ENCODE measurements at regions not wholly inside any gene's neighbourhood (a gene's known extent, or its start where the extent isn't known, plus 50 kb on each side); places are given as distances from the start of the nearest gene placed in this dataset.
"Not testable (repeated sequence)": the region's sequence is repeated elsewhere in the genome, so short reads cannot be mapped to it uniquely, and the experiment has no call there.

DNA sequence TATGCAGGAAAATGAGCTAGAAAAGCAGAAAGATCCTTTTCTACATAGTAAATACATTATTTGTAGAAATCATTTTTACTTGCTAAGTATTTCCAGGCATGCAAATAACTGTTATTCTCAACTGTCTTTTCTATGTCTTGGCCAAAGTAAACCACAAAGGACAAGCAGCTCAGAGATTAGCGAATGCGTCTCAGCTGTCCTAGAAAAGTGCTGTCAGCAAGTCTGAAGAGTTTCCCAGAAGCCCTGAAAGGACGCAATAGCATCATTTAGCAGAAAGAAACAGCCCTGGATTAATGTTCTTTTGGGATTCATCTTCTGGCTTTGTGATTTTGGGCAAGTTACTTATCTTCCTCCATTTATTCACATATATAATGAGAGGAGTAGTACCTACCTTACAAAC is 100.3 kb downstream of the ZIC1 start:
- no peak overlapping the region for H3K9ac ChIP-seq (ENCODE audit: low read length)
- no peak overlapping the region for H3K4me3 ChIP-seq (ENCODE audit: low read length)
- DNase-seq: no peak
- H3K27ac ChIP-seq (ENCODE audit: low read length): no peak overlapping the region
- H3K79me2 ChIP-seq (ENCODE audit: low read length): no peaks in the 10 kb centered on the region
- no peaks in the 10 kb centered on the region for H3K9me2 ChIP-seq (replicated peaks; ENCODE audit: insufficient read depth, low read length)
- no peaks in the 10 kb centered on the region for H3K27me3 ChIP-seq (ENCODE audit: low read length)
- no peaks in the 10 kb centered on the region for H3K36me3 ChIP-seq (ENCODE audit: insufficient read depth, low read length)
- H4K20me1 ChIP-seq (ENCODE audit: insufficient read depth, low read depth, low read length): no peaks in the 10 kb centered on the region
- no peak overlapping the region for H2AFZ ChIP-seq (ENCODE audit: low read length)
- no peaks in the 10 kb centered on the region; the same call in none of the 2 replicates for H3K9me3 ChIP-seq (ENCODE audit: low read length)
- H3K4me1 ChIP-seq (ENCODE audit: low read length): no peaks in the 10 kb centered on the region
- H3K4me2 ChIP-seq (ENCODE audit: low read depth, low read length, poor library complexity, severe bottlenecking): no peak overlapping the region

DNA sequence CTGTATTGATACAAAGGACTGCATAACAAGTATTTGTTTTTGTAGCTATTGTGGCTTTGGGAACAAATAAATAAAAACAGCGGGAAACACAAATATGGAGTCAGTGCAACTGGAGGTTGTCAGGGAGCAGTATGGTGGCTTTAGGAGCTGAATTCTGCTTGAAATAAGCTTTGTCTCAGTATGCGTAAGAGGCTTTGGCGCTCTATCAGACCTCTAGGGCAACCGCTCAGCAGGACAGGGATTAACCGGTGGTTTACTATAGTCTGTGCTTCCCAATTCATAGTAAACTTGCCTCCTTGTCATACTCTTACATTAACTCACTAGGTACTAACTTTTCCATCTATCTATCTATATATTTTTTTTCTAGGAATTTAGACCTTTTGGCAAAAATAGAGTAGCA is 104.6 kb downstream of the ZIC1 start:
- no peak overlapping the region for H3K4me2 ChIP-seq (ENCODE audit: low read depth, low read length, poor library complexity, severe bottlenecking)
- no peaks in the 10 kb centered on the region for H4K20me1 ChIP-seq (ENCODE audit: insufficient read depth, low read depth, low read length)
- H3K9me3 ChIP-seq (ENCODE audit: low read length): peaks cover 4% of the 10 kb centered on the region
- H2AFZ ChIP-seq (ENCODE audit: low read length): no peak overlapping the region
- no peaks in the 10 kb centered on the region for H3K79me2 ChIP-seq (ENCODE audit: low read length)
- no peak overlapping the region for H3K9ac ChIP-seq (ENCODE audit: low read length)
- no peak overlapping the region for H3K27ac ChIP-seq (ENCODE audit: low read length)
- no peak for DNase-seq
- H3K4me3 ChIP-seq (ENCODE audit: low read length): no peak overlapping the region
- no peaks in the 10 kb centered on the region for H3K27me3 ChIP-seq (ENCODE audit: low read length)
- no peaks in the 10 kb centered on the region for H3K4me1 ChIP-seq (ENCODE audit: low read length)
- H3K9me2 ChIP-seq (replicated peaks; ENCODE audit: insufficient read depth, low read length): no peaks in the 10 kb centered on the region
- no peaks in the 10 kb centered on the region for H3K36me3 ChIP-seq (ENCODE audit: insufficient read depth, low read length)

DNA sequence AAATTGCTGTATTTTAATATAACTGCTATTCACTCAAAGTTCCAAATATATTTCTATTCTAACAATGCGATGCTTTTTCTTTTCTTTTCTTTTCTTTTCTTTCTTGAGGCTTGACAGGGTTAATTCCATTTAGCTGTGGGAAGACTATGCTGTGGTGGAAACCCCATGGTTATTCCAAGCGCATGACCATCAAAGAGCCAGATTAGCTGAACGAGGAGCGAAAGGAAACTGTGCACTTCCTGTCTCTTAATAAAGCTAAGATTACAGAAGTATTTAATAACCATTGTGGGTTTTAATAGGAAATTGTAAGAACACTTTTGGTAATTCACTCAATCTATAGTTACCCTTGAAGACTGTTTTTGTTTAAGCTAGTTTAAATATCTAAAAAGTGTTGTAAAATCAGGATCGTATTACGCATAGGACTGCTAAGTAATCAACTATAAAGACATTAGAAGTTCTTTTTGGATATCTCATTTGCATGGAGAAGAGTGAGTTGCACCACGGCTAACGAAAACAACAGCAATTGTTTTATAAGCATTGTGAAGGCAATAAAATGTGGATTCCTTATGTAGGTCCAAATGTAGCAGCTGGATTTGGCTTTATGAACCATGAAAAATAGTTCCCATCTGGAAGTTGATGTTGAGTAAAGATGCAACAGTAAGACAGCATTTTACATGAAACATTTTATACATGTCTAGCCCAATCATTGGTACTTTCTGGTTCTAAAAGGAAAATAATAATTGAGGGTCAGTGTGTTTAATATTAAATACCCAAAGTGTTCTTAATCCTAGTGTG is 105.4 kb downstream of the ZIC1 start:
- H3K4me1 ChIP-seq (ENCODE audit: low read length): no peaks in the 10 kb centered on the region
- H3K9me2 ChIP-seq (replicated peaks; ENCODE audit: insufficient read depth, low read length): no peaks in the 10 kb centered on the region
- no peak overlapping the region for H3K4me3 ChIP-seq (ENCODE audit: low read length)
- H2AFZ ChIP-seq (ENCODE audit: low read length): no peak overlapping the region
- DNase-seq: no peak
- no peak overlapping the region for H3K27ac ChIP-seq (ENCODE audit: low read length)
- no peaks in the 10 kb centered on the region for H3K79me2 ChIP-seq (ENCODE audit: low read length)
- no peak overlapping the region for H3K4me2 ChIP-seq (ENCODE audit: low read depth, low read length, poor library complexity, severe bottlenecking)
- H4K20me1 ChIP-seq (ENCODE audit: insufficient read depth, low read depth, low read length): no peaks in the 10 kb centered on the region
- H3K27me3 ChIP-seq (ENCODE audit: low read length): no peaks in the 10 kb centered on the region
- no peak overlapping the region for H3K9ac ChIP-seq (ENCODE audit: low read length)
- H3K36me3 ChIP-seq (ENCODE audit: insufficient read depth, low read length): no peaks in the 10 kb centered on the region
- H3K9me3 ChIP-seq (ENCODE audit: low read length): peaks cover 4% of the 10 kb centered on the region

DNA sequence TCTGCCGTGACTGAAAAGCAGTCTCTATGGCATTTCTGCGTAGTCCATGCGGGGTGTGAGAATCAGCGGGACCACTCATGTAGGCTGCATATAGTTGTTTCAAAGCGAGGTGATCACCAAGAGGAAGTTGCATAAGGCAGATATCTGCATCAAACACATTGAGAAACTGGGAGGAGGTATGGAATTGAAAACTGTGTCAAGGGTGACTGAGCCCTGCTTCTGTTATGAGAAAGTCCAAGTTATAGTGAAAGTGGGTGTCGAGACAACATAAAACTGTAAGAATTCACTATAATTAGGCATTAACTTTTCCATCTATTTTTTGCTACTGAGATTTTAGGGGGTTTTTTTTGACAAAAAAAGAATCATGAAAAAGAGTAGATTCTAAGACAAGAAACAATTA is 109.3 kb downstream of the ZIC1 start:
- Histone ChIP-seq H3K9me3 (ENCODE audit: low read length) (peaks cover 4% of the 10 kb centered on the region; the same call in 1 of the 2 replicates), H3K9me2 (replicated peaks; ENCODE audit: insufficient read depth, low read length) (no peaks in the 10 kb centered on the region), H3K27ac (ENCODE audit: low read length) (no peak overlapping the region), H3K79me2 (ENCODE audit: low read length) (no peaks in the 10 kb centered on the region), H3K27me3 (ENCODE audit: low read length) (no peaks in the 10 kb centered on the region), H2AFZ (ENCODE audit: low read length) (no peak overlapping the region), H3K4me2 (ENCODE audit: low read depth, low read length, poor library complexity, severe bottlenecking) (no peak overlapping the region), H3K9ac (ENCODE audit: low read length) (no peak overlapping the region), H3K4me1 (ENCODE audit: low read length) (no peaks in the 10 kb centered on the region), H3K36me3 (ENCODE audit: insufficient read depth, low read length) (no peaks in the 10 kb centered on the region), H4K20me1 (ENCODE audit: insufficient read depth, low read depth, low read length) (no peaks in the 10 kb centered on the region), H3K4me3 (ENCODE audit: low read length) (no peak overlapping the region)
- DNase-seq: no peak

DNA sequence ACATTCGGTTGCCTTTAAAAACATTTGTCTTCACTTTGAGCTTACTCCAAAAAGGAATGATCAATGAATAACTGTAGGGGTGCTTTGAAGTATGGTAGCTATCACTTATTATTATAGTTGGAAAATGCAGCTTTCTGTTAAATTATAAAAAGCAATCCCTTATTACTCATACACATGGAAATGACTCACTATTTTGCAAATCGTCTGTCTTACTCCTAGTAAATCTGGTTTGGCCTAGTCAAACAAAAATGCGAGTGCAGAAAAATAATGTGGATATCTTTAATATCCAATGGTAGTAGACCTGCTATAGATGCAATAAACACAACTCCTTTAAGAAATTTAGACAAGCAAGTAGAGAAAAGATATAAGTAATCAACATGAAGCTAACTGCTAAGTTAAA is 112.5 kb downstream of the ZIC1 start:
- no peaks in the 10 kb centered on the region for H3K27me3 ChIP-seq (ENCODE audit: low read length)
- no peaks in the 10 kb centered on the region for H3K4me1 ChIP-seq (ENCODE audit: low read length)
- H3K36me3 ChIP-seq (ENCODE audit: insufficient read depth, low read length): no peaks in the 10 kb centered on the region
- H3K27ac ChIP-seq (ENCODE audit: low read length): no peak overlapping the region
- no peak overlapping the region for H2AFZ ChIP-seq (ENCODE audit: low read length)
- H3K4me2 ChIP-seq (ENCODE audit: low read depth, low read length, poor library complexity, severe bottlenecking): no peak overlapping the region
- H4K20me1 ChIP-seq (ENCODE audit: insufficient read depth, low read depth, low read length): no peaks in the 10 kb centered on the region
- H3K4me3 ChIP-seq (ENCODE audit: low read length): no peak overlapping the region
- H3K79me2 ChIP-seq (ENCODE audit: low read length): no peaks in the 10 kb centered on the region
- H3K9ac ChIP-seq (ENCODE audit: low read length): no peak overlapping the region
- no peak for DNase-seq
- H3K9me2 ChIP-seq (replicated peaks; ENCODE audit: insufficient read depth, low read length): no peaks in the 10 kb centered on the region
- H3K9me3 ChIP-seq (ENCODE audit: low read length): no peaks in the 10 kb centered on the region

DNA sequence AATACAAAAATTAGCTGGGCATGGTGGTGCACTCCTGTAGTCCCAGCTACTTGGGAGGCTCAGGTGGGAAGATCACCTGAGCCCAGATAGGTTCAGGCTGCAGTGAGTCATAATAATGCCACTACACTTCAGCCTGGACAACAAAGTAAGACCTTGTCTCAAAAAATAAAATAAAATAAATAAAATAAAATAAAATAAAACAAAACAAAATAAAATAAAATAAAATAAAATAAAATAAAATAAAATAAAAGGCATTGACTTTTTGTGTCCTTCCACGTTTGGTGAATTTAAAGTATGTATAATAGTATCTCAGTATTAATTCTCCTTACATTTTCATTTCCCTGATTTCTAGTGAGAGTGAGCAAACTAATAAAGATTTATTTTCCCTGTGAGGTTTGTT is 113.6 kb downstream of the ZIC1 start:
- H3K4me3 ChIP-seq (ENCODE audit: low read length); H3K4me1 ChIP-seq (ENCODE audit: low read length); H3K9me2 ChIP-seq (replicated peaks; ENCODE audit: insufficient read depth, low read length); H3K27me3 ChIP-seq (ENCODE audit: low read length); H3K9ac ChIP-seq (ENCODE audit: low read length); H4K20me1 ChIP-seq (ENCODE audit: insufficient read depth, low read depth, low read length); H3K79me2 ChIP-seq (ENCODE audit: low read length); DNase-seq; H2AFZ ChIP-seq (ENCODE audit: low read length); H3K9me3 ChIP-seq (ENCODE audit: low read length); H3K4me2 ChIP-seq (ENCODE audit: low read depth, low read length, poor library complexity, severe bottlenecking); H3K36me3 ChIP-seq (ENCODE audit: insufficient read depth, low read length); H3K27ac ChIP-seq (ENCODE audit: low read length): not testable (repeated sequence)

DNA sequence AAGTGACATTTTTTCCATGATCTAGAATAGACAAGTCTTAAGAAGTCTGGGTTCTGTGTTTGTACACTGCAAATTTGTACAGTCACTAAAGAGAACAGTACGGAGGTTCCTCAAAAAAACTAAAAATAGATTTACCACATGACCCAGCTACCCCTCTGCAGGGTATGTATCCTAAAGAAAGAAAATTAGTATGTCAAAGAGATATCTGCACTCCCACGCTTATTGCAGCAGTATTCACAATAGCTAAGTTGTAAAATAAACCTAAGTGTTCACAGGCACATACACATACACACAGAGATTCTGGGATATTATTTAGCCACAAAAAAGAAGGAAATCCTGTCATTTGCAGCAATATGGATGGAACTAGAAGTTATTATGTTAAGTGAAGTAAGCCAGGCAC is 120.4 kb downstream of the ZIC1 start:
- Histone ChIP-seq H3K79me2 (ENCODE audit: low read length) (no peaks in the 10 kb centered on the region), H3K27ac (ENCODE audit: low read length) (no peak overlapping the region), H3K9me2 (replicated peaks; ENCODE audit: insufficient read depth, low read length) (no peaks in the 10 kb centered on the region), H3K27me3 (ENCODE audit: low read length) (no peaks in the 10 kb centered on the region), H3K4me3 (ENCODE audit: low read length) (no peak overlapping the region), H3K9me3 (ENCODE audit: low read length) (peaks cover 14% of the 10 kb centered on the region), H3K9ac (ENCODE audit: low read length) (no peak overlapping the region), H3K4me2 (ENCODE audit: low read depth, low read length, poor library complexity, severe bottlenecking) (no peak overlapping the region), H3K36me3 (ENCODE audit: insufficient read depth, low read length) (no peaks in the 10 kb centered on the region), H4K20me1 (ENCODE audit: insufficient read depth, low read depth, low read length) (no peaks in the 10 kb centered on the region), H3K4me1 (ENCODE audit: low read length) (no peaks in the 10 kb centered on the region), H2AFZ (ENCODE audit: low read length) (no peak overlapping the region)
- DNase-seq: no peak

DNA sequence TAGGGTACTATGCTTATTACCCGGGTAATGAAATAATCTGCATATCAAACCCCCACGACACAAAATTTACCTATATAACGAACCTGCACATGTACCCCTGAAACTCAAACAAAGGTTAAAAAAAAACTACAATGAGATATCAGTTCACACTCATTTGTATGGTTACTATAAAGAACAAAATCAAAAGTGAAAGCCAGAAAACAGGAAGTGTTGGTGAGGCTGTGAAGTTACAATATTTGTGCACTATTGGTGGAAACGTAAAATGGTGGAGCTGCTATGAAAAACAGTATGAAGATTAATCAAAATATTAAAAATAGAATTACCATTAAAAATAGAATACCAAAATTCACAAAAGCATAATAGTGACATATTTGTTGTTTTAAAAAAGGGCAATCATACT is 128.9 kb downstream of the ZIC1 start:
- H3K9me2 ChIP-seq (replicated peaks; ENCODE audit: insufficient read depth, low read length): no peaks in the 10 kb centered on the region
- peak overlapping the region; percentile 34; the same call in 1 of the 2 replicates for H3K4me3 ChIP-seq (ENCODE audit: low read length)
- H3K4me1 ChIP-seq (ENCODE audit: low read length): no peaks in the 10 kb centered on the region
- no peak for DNase-seq
- peaks cover 3% of the 10 kb centered on the region; the same call in 1 of the 2 replicates for H3K9me3 ChIP-seq (ENCODE audit: low read length)
- no peaks in the 10 kb centered on the region for H3K79me2 ChIP-seq (ENCODE audit: low read length)
- H3K27me3 ChIP-seq (ENCODE audit: low read length): no peaks in the 10 kb centered on the region
- H3K36me3 ChIP-seq (ENCODE audit: insufficient read depth, low read length): no peaks in the 10 kb centered on the region
- H4K20me1 ChIP-seq (ENCODE audit: insufficient read depth, low read depth, low read length): no peaks in the 10 kb centered on the region
- no peak overlapping the region for H3K9ac ChIP-seq (ENCODE audit: low read length)
- H2AFZ ChIP-seq (ENCODE audit: low read length): peak overlapping the region; percentile 58
- H3K4me2 ChIP-seq (ENCODE audit: low read depth, low read length, poor library complexity, severe bottlenecking): peak overlapping the region; percentile 46
- no peak overlapping the region for H3K27ac ChIP-seq (ENCODE audit: low read length)

Data from Karpas-422 (cell line).